Uterus (tissue), 2 donors: ENCODE measurements at regions not wholly inside any gene's neighbourhood (a gene's known extent, or its start where the extent isn't known, plus 50 kb on each side); places are given as distances from the start of the nearest gene placed in this dataset.

ENCODE experiments used
- CTCF ChIP-seq, 4 experiments: fragments of 200-600 bp in 2 of 4; fragments of 450-650 bp in 2 of 4; sonication (generic) in 2 of 4; IDR thresholded peaks; one replicate each; pipeline ENCODE4 v1.5.1; 2016 to 2019; ENCODE audit warnings: antibody characterized with exemption in 4 of 4, mild to moderate bottlenecking in 2 of 4, moderate library complexity in 1 of 4
- POLR2A ChIP-seq, 2 donors: fragments of 450-650 bp; IDR thresholded peaks; one replicate each; pipeline ENCODE4 v1.6.1; 2016; ENCODE audit warnings: antibody characterized with exemption in 2 of 2, mild to moderate bottlenecking in 1 of 2, moderate library complexity in 1 of 2

- no peak for TF ChIP-seq CTCF (IDR thresholded peaks at IDR 0.05)
- no peak for TF ChIP-seq POLR2A (IDR thresholded peaks at IDR 0.05)
These were observed 90.5 kb upstream of the EYA2 start for GRCh38 chr20:46804126-46804525.
